ENCODE measurements at regions not wholly inside any gene's neighbourhood (a gene's known extent, or its start where the extent isn't known, plus 50 kb on each side); places are given as distances from the start of the nearest gene placed in this dataset.

DNA sequence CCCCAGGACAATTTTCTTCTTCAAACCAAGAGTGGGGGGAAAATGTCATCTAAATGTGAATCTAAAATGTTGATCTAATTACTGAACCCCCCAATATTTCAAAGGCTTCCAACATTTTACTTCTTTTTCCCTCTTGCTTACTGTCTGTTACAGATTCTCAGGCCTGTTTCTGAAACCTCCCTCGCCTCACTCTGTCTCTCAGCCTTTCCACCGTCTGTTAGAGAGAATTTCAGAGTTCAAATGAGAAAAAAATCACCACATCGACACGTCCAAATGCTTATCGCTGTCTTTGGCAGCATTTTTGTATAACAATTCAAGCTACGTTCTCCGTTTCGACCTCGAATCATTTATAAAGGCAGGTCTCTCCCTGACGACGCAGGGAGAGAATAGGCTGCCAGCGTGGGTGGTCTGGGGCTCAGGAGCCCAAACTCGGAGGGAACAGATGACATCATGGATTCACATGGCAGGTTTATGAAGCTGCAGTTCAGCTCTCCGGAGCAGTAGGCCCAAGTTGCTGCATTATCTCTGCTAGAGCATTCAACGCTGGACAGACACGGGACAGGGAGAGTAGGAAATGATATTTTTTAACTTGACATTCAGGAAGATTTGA is 139.8 kb downstream of the GAS1 start:
- TF ChIP-seq, protein P1, sequence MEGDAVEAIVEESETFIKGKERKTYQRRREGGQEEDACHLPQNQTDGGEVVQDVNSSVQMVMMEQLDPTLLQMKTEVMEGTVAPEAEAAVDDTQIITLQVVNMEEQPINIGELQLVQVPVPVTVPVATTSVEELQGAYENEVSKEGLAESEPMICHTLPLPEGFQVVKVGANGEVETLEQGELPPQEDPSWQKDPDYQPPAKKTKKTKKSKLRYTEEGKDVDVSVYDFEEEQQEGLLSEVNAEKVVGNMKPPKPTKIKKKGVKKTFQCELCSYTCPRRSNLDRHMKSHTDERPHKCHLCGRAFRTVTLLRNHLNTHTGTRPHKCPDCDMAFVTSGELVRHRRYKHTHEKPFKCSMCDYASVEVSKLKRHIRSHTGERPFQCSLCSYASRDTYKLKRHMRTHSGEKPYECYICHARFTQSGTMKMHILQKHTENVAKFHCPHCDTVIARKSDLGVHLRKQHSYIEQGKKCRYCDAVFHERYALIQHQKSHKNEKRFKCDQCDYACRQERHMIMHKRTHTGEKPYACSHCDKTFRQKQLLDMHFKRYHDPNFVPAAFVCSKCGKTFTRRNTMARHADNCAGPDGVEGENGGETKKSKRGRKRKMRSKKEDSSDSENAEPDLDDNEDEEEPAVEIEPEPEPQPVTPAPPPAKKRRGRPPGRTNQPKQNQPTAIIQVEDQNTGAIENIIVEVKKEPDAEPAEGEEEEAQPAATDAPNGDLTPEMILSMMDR (IDR thresholded peaks at IDR 0.05; ENCODE audit: borderline replicate concordance, control extremely low read depth, extremely low read depth, insufficient read depth, missing control alignments) = no peak
- in situ Hi-C loops (cut with MboI; ENCODE audit: low sequenced_read_pairs, unreplicated experiment) = no loop called here
- DNase-seq (ENCODE audit: low spot score) = no peak

DNA sequence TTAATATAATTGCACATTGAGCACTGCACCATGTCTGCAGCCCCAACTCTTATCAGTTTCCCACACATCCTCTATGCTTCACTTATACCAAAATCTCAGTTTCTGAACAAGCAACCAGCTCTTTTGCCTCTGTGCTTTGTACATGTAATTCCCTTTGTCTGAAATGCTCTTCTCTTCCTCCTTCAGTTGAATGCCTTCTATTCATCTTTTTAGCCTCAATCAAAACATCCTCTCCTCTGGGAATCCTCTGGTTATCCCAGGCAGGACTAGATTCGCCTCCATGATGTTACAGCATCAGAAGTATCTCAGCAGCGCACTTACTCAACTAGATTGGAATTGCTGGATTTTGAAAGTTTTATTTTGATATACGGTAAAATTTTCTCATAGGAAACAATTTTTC is 143.3 kb downstream of the GAS1 start:
- in situ Hi-C loops (cut with MboI; ENCODE audit: low sequenced_read_pairs, unreplicated experiment) = no loop called here
- no peak for DNase-seq (ENCODE audit: low spot score)
- TF ChIP-seq, protein P1 (IDR thresholded peaks at IDR 0.05; ENCODE audit: borderline replicate concordance, control extremely low read depth, extremely low read depth, insufficient read depth, missing control alignments) = no peak

DNA sequence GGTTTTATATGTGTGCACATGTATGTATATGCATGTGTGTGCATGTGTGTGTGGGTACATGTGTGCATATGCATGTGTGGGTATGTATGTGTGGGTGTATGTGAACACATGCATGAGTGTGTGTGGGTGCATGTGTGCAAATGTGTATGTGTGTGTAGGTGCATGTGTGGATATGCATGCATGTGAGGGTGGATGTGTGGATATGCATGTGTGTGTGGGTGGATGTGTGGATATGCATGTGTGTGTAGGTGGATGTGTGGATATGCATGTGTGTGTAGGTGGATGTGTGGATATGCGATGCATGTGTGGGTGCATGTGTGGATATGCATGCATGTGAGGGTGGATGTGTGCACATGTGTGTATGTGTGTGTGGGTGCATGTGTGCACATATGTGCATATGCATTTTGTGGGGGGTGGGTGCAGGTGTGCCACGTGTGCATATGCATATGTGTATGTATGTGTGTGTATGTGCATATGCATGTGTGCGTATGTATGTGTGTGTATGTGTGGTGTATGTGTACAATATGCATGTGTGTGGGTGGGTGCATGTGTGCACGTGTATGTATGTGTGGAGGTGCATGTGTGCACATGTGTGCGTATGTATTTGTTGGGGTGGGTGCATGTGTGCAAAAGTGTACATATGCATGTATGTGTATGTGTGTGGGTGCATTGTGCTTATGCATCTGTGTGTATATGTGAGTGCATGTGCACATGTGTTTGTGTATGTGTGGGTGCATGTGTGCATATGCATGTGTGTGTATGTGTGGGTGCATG is 144.2 kb downstream of the GAS1 start:
- TF ChIP-seq, protein P1 (IDR thresholded peaks at IDR 0.05; ENCODE audit: borderline replicate concordance, control extremely low read depth, extremely low read depth, insufficient read depth, missing control alignments) = no peak
- in situ Hi-C loops (cut with MboI; ENCODE audit: low sequenced_read_pairs, unreplicated experiment) = no loop called here
- DNase-seq (ENCODE audit: low spot score) = no peak

DNA sequence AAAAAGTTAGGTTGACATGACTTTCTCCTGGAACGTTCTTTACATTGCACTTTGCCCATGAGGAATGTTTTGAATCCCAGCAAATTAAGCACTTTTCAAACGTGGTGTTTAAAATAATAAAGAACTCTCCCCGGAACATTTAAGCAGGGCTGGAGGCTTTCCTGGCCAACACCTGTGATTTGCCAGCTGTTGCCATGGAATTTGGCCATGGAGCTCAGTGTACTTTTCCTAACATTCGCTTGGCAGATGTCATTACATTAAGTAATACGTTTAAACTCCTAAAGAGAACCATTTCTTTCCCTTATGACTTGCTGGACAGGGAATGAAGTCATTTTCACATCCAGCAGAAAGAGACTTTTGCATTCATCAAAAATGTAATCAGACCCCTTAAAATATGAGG is 146.1 kb downstream of the GAS1 start:
- TF ChIP-seq, protein P1 (IDR thresholded peaks at IDR 0.05; ENCODE audit: borderline replicate concordance, control extremely low read depth, extremely low read depth, insufficient read depth, missing control alignments) = no peak
- in situ Hi-C loops (cut with MboI; ENCODE audit: low sequenced_read_pairs, unreplicated experiment) = no loop called here
- no peak for DNase-seq (ENCODE audit: low spot score)

DNA sequence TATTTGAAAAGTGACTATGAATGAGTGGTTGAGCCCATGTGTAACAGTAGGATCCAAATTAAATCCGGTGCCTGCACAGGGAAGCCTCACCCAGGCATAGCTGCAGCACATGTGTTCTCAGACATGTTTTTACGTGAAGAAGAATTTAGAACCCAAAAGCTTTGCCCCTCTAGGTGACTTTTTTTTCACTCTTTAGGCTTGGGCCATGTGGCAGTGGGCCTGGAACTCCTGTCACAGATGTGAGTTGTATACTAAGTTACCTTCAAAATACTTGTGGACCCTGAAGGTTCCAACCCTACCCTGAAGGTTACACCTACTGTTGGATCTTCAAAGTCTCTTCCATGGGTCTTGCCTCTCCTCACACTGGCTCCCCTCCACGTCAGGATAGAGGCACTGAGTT is 146.6 kb downstream of the GAS1 start:
- TF ChIP-seq, protein P1 (IDR thresholded peaks at IDR 0.05; ENCODE audit: borderline replicate concordance, control extremely low read depth, extremely low read depth, insufficient read depth, missing control alignments) = no peak
- in situ Hi-C loops (cut with MboI; ENCODE audit: low sequenced_read_pairs, unreplicated experiment) = no loop called here
- no peak for DNase-seq (ENCODE audit: low spot score)

DNA sequence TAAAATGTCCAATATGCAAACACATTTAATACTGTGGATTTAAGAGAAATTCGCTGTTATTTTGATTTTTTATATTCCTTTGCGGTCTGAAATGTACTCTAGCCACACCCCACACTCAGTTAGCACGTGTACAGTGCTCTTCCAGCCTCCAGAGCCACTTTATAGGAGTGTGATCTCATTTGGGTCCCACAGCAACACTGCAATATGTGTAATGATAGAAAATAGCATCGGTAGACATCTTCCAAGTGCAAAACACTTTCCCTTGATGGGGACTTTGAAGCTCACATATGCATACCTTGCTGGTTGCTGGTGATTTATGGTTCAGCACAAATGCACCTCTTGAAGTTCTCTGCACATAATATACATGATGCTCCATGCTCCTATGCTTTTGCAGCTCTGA is 148.3 kb downstream of the GAS1 start:
- in situ Hi-C loops (cut with MboI; ENCODE audit: low sequenced_read_pairs, unreplicated experiment) = no loop called here
- TF ChIP-seq, protein P1 (IDR thresholded peaks at IDR 0.05; ENCODE audit: borderline replicate concordance, control extremely low read depth, extremely low read depth, insufficient read depth, missing control alignments) = no peak
- no peak for DNase-seq (ENCODE audit: low spot score)

Measured in GM13976 (cell line).